Nucleus accumbens (tissue), 56 donors: ENCODE measurements at regions not wholly inside any gene's neighbourhood (a gene's known extent, or its start where the extent isn't known, plus 50 kb on each side); places are given as distances from the start of the nearest gene placed in this dataset.
"Not testable (repeated sequence)": the region's sequence is repeated elsewhere in the genome, so short reads cannot be mapped to it uniquely, and the experiment has no call there.

ENCODE experiments used
- DNase-seq, 56 donors: peaks; one replicate each; lab custom pipeline; 2025; lab: John Stamatoyannopoulos, UW

- no peak for DNase-seq
Measured at GRCh38 chr4:86521373-86521969, 72.6 kb upstream of the PTPN13 start.

GRCh38 chr4:86522349-86522748 is 71.8 kb upstream of the PTPN13 start:
- no peak for DNase-seq

- no peak for DNase-seq
Measured at GRCh38 chr4:86523333-86523732, 70.8 kb upstream of the PTPN13 start.

GRCh38 chr4:86527713-86528112 is 66.4 kb upstream of the PTPN13 start:
- DNase-seq: not testable (repeated sequence)

GRCh38 chr4:86529436-86529835 is 64.7 kb upstream of the PTPN13 start:
- DNase-seq: no peak

GRCh38 chr4:86530183-86530582 is 63.9 kb upstream of the PTPN13 start:
- no peak for DNase-seq

GRCh38 chr4:86531440-86531839 is 62.7 kb upstream of the PTPN13 start:
- no peak for DNase-seq

- no peak for DNase-seq
Measured at GRCh38 chr4:86532851-86533250, 61.3 kb upstream of the PTPN13 start.

GRCh38 chr4:86536151-86536550 is 58.0 kb upstream of the PTPN13 start:
- DNase-seq: no peak

GRCh38 chr4:86542319-86543027 is 51.6 kb upstream of the PTPN13 start:
- DNase-seq: no peak

- no peak for DNase-seq
Measured at GRCh38 chr4:86543080-86543479, 51.0 kb upstream of the PTPN13 start.

GRCh38 chr4:86543560-86544309 is 50.4 kb upstream of the PTPN13 start:
- DNase-seq: no peak

- no peak for DNase-seq
Measured at GRCh38 chr4:86544310-86544966, 49.7 kb upstream of the PTPN13 start.
